Amniotic stem cell (primary cell): ENCODE measurements at regions not wholly inside any gene's neighbourhood (a gene's known extent, or its start where the extent isn't known, plus 50 kb on each side); places are given as distances from the start of the nearest gene placed in this dataset.
A peak's percentile ranks its signal among the peaks of the same experiment; 100 is the strongest.

ENCODE experiments used
- DNase-seq: peaks from one replicate; lab custom pipeline; 2025; lab: John Stamatoyannopoulos, UW

GRCh38 chr22:34903416-34903815 is 162.5 kb upstream of the ISX start:
- DNase-seq: no peak

GRCh38 chr22:34904486-34904885 is 161.5 kb upstream of the ISX start:
- DNase-seq: no peak

- DNase-seq: no peak
These were observed 152.1 kb upstream of the ISX start for GRCh38 chr22:34913826-34914225.

GRCh38 chr22:34914846-34915245 is 151.1 kb upstream of the ISX start:
- DNase-seq: no peak

GRCh38 chr22:34917239-34917638 is 148.7 kb upstream of the ISX start:
- DNase-seq: no peak

- DNase-seq: no peak
These were observed 134.9 kb upstream of the ISX start for GRCh38 chr22:34931026-34931425.

GRCh38 chr22:34934261-34934660 is 131.7 kb upstream of the ISX start:
- no peak for DNase-seq

- no peak for DNase-seq
These were observed 122.1 kb upstream of the ISX start for GRCh38 chr22:34943830-34944229.

GRCh38 chr22:34946339-34946985 is 119.5 kb upstream of the ISX start:
- DNase-seq: no peak

GRCh38 chr22:34950489-34950888 is 115.5 kb upstream of the ISX start:
- no peak for DNase-seq

- no peak for DNase-seq
These were observed 114.7 kb upstream of the ISX start for GRCh38 chr22:34951212-34951611.

- no peak for DNase-seq
These were observed 106.0 kb upstream of the ISX start for GRCh38 chr22:34960005-34960404.

- peak; percentile 31 for DNase-seq
These were observed 98.9 kb upstream of the ISX start for GRCh38 chr22:34966980-34967565.

GRCh38 chr22:34969001-34969790 is 96.8 kb upstream of the ISX start:
- DNase-seq: no peak

GRCh38 chr22:34971456-34971855 is 94.5 kb upstream of the ISX start:
- DNase-seq: no peak

- DNase-seq: no peak
These were observed 93.6 kb upstream of the ISX start for GRCh38 chr22:34972191-34972897.

- no peak for DNase-seq
These were observed 92.9 kb upstream of the ISX start for GRCh38 chr22:34973016-34973415.

GRCh38 chr22:34973926-34974325 is 92.0 kb upstream of the ISX start:
- DNase-seq: no peak

- no peak for DNase-seq
These were observed 90.2 kb upstream of the ISX start for GRCh38 chr22:34975721-34976120.

- no peak for DNase-seq
These were observed 89.5 kb upstream of the ISX start for GRCh38 chr22:34976474-34976873.

GRCh38 chr22:34976886-34977285 is 89.1 kb upstream of the ISX start:
- DNase-seq: no peak

- no peak for DNase-seq
These were observed 79.4 kb upstream of the ISX start for GRCh38 chr22:34986523-34986922.

- no peak for DNase-seq
These were observed 73.3 kb upstream of the ISX start for GRCh38 chr22:34992672-34993071.
